ENCODE measurements at regions not wholly inside any gene's neighbourhood (a gene's known extent, or its start where the extent isn't known, plus 50 kb on each side); places are given as distances from the start of the nearest gene placed in this dataset.

- DNase-seq (ENCODE audit: low read depth in 2 of 2) = no peak
These were observed 97.7 kb upstream of the VSTM2B start for GRCh38 chr19:29428071-29428470.

DNA sequence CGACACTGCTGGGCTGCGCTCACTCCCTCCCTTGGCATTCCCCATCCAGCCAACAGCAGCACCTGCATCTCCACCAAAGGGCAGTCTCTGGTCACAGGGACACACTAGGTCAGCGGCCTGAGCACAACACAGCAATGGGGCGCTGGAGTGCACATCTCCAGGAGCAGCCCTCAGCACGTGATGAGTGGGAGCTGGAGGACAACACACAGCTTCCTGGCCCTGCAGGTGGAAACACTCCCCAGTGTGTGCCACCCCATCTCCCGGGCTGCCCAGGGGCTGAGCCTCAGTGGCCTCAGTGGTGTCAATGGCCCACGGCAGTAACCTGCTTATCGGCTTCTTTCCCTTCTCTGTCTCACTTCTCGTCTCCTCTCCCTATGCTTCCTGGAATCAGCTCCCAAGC lies 96.8 kb upstream of the VSTM2B start:
- no peak for DNase-seq (ENCODE audit: low read depth in 2 of 2)

DNA sequence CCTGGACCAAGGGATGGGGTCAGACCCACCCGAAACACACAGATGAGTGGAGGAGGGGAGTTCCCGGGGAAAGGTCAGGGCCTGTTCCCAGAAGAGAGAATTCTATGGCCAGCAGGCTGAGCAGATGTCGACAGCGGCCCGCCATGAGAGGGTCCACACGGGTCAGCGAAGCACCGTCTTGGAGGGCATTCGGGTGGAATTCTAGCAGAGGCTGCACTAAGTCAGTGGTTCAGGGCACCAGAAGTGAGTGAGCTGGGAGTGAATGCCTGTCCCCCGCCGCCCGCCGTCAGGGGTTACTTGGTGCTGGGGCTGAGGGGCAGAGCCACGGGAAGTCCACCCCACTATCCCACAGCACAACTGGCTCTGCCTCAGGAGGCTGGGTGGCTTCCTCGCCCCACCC lies 96.2 kb upstream of the VSTM2B start:
- no peak for DNase-seq (ENCODE audit: low read depth in 2 of 2)

DNA sequence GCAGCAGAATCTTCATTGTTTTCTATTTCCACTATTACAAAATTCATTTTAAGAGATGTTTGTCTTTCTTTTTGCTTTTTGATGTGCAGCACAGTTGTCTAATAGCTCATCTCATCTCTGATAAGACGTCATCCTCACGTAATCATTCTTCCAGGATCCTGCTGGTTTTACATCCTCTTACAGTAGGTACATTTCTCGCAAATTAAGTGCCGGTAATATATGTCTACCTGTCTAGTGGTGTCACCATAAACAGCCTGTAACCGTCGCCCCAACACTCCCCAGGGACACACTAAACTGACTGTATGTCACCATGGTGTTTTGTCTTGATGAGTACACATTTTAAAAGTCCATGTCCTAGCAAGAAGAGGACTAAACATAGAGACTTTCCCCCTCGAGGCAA lies 94.5 kb upstream of the VSTM2B start:
- no peak for DNase-seq (ENCODE audit: low read depth in 2 of 2)

GRCh38 chr19:29432677-29433076 lies 93.1 kb upstream of the VSTM2B start:
- DNase-seq (ENCODE audit: low read depth in 2 of 2) = no peak

- no peak for DNase-seq (ENCODE audit: low read depth in 2 of 2)
These were observed 89.1 kb upstream of the VSTM2B start for GRCh38 chr19:29436591-29437103.

- no peak for DNase-seq (ENCODE audit: low read depth in 2 of 2)
These were observed 86.8 kb upstream of the VSTM2B start for GRCh38 chr19:29439021-29439420.

DNA sequence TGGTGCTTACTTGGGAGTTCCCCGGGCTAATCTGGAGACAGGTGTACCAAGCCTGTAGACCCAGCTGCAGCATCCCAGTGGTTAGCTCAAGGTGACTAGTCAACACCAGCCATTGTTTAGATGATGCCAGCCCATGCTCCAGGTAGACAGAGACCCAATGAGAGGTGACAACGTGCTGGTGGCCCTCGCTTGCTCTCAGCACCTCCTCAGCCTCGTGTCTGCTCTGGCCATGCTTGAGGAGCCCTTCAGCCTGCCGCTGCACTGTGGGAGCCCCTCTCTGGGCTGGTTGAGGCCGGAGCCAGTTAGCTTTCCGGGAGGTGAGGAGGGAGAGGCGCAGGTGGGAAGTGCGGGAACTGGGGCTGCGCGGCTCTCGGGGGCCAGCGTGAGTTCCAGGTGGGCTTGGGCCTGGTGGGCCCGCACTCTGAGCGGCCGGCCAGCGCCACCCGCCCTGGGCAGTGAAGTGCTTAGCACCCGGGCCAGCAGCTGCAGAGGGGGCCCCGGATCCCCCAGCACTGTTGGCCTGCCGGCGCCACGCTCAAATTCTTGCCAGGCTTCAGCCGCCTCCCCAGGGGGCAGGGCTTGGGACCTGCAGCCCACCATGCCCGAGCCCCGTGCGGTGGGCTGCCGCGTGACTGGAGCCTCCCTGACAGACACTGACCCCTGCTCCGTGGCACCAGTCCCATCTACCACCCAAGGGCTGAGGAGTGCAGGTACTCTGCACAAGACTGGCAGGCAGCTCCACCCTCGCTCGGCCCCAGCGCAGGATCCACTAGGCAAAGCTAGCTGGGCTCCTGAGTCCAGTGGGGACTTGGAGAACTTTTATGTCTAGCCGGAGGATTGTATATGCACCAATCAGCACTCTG lies 85.9 kb upstream of the VSTM2B start:
- DNase-seq (ENCODE audit: low read depth in 2 of 2) = no peak

DNA sequence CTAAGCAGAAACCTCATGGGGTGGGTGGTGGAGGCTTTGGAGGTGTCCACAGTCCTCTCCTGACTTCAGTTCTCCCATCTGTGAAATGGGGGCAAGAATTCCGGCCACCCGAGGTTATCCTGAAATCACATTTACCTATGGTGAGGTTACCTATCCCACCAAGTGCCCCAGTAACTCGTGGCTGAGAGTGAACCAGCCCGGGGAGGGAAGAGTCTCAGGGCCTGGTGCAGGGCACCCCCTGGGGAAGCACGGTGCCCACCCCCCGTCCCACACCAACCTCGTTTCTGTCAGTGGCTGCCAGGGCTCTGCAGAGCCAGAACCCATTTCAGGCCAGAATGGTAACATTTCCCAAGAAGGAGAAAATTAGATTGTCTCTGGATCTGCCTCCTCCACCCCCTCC lies 83.7 kb upstream of the VSTM2B start:
- no peak for DNase-seq (ENCODE audit: low read depth in 2 of 2)

DNA sequence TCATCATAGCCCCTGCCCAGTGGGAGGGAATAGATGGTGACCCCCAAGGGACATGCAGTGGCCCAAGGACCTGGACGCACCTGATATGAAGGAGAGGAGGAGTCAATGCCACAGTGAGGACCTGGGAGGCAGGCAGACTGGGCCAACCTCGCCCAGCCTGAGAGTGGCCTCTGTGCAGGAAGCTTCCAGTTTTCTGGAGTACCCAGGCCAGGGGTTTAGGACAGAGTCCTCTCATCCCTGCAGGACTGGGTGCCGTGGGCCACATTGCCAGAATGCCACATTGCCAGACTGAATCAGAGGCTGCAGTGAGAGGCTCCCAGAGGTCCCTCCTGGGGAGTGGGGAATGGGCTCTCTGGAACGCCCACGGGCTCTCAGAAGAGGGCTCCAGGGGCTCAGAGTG lies 82.9 kb upstream of the VSTM2B start:
- no peak for DNase-seq (ENCODE audit: low read depth in 2 of 2)

DNA sequence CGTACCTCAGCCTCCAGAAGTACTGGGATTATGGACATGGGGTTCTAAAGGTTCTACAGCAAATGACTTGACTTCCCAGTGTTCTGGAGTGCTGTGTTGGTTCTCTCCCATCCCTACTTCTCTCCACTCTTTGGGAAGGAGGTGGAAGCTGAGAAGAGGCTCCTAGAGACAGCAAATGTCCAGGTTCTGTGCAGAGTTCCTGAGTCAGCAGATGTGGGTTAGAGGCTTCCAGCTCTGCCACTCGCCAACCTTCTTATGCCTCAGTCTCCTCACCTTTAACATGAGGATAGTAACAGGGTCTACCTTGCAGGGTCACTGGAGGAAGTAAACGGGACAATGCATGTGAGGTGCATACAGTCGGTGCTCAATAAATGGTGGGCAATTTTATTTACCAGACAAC lies 80.5 kb upstream of the VSTM2B start:
- no peak for DNase-seq (ENCODE audit: low read depth in 2 of 2)

DNA sequence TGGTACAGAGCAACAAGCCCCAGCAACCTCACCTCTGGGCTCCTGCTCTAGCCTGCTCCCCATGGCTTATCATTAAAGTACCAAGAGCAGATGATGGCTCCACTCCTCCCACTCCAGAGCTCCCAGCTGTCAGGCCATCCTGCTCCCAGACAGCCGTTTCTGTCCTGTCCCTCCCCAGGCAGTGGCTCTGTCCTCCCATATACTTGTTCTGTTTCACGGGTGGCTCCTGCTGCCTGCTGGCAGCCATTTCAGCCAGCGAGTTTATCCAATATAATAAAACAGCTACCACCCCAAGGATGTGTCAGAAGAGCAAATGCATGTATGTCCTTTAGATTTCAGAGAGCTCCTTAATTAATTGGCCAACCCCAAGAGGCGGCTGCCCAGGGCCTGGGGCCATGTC lies 79.4 kb upstream of the VSTM2B start:
- no peak for DNase-seq (ENCODE audit: low read depth in 2 of 2)

GRCh38 chr19:29448046-29448445 lies 77.7 kb upstream of the VSTM2B start:
- DNase-seq (ENCODE audit: low read depth in 2 of 2) = no peak

DNA sequence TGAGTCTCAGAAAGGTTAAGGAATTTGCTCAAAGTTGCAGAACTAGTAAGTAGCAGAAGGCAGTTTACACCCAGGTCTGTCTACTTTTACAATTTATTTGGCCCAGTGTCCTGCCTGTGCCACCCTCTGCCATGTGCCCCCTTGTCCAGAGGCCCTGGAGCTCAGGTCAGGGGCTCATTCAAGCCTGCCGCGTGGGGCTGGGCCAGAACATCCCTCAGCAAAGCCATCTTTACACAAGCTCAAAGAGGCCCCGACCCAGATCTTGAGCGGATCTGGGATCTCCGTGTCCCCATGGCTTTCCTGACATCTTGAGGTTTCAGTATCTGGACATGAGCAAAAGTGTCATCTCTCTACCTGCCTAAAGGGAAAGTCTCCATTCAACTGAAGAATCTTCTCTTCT lies 76.4 kb upstream of the VSTM2B start:
- no peak for DNase-seq (ENCODE audit: low read depth in 2 of 2)

GRCh38 chr19:29450306-29450705 lies 75.5 kb upstream of the VSTM2B start:
- no peak for DNase-seq (ENCODE audit: low read depth in 2 of 2)

GRCh38 chr19:29450812-29451211 lies 75.0 kb upstream of the VSTM2B start:
- no peak for DNase-seq (ENCODE audit: low read depth in 2 of 2)

DNA sequence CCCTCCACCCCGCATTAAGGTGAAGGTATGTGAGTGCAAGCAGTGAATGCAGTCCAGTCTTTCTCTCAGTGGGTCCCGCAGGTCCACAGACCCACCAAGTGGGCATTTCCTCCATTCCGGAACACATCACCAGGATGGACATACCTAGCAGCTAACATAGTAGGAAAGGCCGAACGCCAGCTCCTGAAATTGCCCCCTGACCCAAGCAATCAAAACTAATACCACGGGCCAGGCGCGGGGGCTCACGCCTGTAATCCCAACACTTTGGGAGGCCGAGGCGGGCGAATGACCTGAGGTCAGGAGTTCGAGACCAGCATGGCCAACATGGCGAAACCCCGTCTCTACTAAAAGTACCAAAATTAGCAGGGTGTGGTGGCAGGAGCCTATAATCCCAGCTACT lies 71.7 kb upstream of the VSTM2B start:
- DNase-seq (ENCODE audit: low read depth in 2 of 2) = no peak

DNA sequence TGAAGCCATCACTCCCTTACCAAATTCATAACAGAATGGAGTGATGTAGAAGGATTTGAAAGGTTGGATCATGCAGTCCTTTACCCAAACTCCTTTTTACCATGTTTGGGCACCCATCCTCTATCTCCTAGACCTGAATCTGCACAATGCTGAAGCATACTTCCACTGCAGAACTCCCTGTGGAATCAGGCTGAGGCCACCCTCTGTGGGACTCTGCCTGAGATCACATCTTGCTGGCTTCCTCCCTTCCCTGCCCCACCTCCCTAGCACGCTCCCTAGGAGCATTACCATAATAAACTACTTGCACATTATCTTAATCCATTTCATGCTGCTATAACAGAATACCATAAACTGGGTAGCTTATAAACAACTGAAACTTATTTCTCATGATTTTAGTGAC lies 68.4 kb upstream of the VSTM2B start:
- DNase-seq (ENCODE audit: low read depth in 2 of 2) = no peak

- no peak for DNase-seq (ENCODE audit: low read depth in 2 of 2)
These were observed 57.9 kb upstream of the VSTM2B start for GRCh38 chr19:29467824-29468401.

DNA sequence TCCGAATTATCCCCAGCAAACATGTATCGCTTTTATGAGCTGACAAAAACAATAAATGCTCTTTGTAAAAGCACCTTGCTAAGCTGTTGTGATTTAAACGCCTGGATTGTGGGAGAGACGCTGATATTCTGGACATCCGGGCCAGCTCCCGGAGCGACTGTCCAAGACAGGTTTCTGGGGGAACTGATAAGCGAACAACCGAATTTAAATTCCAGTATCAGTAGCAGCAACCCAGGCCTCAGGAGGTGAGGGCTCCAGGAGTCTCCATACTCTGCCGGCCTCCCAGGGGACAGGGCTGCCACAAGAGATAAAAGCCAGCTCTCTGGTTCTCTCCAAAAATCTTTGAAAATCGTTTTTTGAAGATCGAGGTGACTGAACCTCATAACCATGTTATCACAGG lies 50.3 kb upstream of the VSTM2B start:
- no peak for DNase-seq (ENCODE audit: low read depth in 2 of 2)

All from stimulated activated CD4-positive, alpha-beta T cell treated with anti-CD3 and anti-CD28 coated beads, Interleukin-1b, Interleukin-23, amount 100 ng/mL, for 4 hours (primary cell).